RCC 7860 (cell line): ENCODE measurements at regions not wholly inside any gene's neighbourhood (a gene's known extent, or its start where the extent isn't known, plus 50 kb on each side); places are given as distances from the start of the nearest gene placed in this dataset.

Experiments
- DNase-seq: peaks from one replicate; pipeline ENCODE4 v3.0.0-alpha.2; 2015; ENCODE audit warnings: low spot score
- FAIRE-seq: peaks from 2 replicates; lab custom pipeline; 2012; peaks lifted over from hg19 to GRCh38; lab: Jason Lieb, UNC

DNA sequence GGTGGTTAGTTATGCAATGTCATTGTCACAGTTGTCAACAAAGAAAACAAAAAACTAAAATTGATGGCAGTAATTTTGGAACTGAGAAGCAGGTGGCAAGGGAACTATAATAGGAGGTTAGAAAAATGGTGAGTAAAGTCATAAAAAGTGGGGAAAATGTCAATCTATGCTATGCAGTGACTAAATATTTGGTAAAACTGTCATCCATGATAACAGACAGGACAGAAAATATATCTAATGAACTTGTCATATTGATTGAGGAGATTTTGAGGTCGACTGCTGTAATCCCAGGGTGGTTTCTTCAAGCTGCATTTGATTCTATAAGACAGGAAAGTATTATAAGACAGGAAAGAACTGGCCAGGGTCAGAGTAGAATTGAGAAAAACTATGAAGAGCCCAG lies 998.4 kb downstream of the IGSF11 start:
- FAIRE-seq (no peak), DNase-seq (no peak)

DNA sequence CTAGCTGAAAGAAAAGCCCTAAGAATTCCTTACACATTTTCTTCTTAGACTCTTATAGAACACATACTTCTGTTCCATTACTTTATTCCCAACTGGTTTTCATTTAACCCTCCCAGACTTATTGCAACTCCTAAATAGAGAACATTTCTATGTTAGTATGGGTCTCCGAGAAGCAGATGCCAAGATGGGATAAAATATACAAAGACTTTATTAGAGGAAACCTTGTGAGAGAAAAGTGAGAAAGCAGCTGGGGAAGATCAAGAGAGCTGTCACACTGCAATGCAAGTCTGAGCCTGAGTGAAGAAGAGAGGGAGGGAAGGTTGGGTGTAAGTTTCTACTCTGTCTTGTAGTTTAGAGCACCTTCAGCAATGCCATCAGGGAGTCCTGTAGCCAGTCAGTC lies 979.3 kb downstream of the IGSF11 start:
- no peak for DNase-seq
- FAIRE-seq: no peak

DNA sequence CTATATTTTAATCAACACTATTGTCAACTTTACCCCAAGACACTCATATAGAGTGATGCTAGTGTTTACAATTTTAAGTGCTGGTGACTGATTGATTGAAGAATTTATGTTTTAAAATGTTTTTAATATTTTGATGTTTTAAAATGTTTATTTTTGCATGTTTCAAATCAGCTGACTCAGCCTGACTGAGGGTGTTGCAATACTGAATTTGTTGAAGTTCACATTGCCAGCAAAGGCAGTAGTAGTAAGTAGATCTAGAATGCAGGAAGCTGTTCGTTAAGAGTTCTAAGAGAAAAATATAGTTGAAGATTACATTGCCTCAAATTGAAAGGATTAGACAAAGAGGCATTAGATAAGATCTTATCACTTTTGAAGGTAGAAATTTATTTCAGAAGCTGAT lies 977.6 kb downstream of the IGSF11 start:
- FAIRE-seq: no peak
- DNase-seq: no peak

DNA sequence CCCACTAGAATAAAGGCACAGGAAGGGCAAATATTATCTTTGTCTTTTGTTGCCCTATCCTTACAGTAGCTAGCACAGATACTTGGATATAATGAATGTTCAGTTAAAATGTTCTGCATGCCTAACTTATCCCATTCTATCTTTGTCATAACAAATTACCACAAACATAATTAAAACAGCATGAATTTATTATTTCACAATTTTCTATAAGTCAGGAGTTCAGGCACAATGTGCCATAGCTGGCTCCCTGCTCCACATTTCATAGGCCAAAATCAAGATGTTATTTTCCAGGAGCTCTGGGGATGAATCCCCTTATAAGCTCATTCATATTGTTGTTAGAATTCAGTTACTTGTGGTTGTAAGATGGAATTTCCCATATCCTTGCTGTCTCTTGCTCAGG lies 975.5 kb downstream of the IGSF11 start:
- FAIRE-seq (no peak), DNase-seq (no peak)

DNA sequence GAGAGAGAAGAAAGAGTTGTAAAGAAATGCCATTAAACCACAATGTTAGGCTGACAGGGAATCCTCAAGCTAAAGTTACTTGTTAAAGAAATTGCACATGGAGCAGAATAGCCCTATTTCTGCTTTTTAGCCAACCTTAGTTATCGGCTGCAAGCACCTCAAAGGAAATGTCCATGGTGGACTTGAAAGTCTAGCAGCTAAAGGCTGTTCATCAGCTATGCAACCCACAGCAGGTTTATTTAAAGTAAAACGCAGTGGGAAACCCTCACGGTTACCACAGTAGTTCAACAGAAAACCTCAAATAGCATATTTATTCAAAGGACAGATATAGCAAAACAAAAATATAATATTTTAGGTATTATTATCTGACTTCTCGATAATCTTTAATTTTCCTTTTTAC lies 967.2 kb downstream of the IGSF11 start:
- FAIRE-seq (no peak), DNase-seq (no peak)

DNA sequence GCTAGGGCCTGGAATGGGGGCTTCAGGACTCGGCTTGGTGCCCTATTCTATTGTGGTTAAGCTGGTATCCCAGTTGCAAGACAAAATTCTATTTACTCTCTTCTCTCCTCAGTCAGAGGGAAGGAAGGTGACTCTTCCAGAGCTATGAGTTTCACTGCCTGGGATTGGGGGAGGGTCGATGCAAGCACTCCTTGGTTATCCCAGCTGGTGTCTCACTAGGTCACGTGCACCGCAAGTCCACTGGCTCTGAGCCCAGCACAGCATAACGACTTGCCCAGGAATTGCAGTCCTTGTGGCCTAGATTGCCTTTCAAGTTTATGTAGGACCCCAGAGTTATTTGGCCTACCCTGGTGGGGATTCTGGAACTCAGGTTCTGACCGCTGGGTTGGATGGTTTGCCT lies 958.8 kb downstream of the IGSF11 start:
- no peak for FAIRE-seq
- no peak for DNase-seq

DNA sequence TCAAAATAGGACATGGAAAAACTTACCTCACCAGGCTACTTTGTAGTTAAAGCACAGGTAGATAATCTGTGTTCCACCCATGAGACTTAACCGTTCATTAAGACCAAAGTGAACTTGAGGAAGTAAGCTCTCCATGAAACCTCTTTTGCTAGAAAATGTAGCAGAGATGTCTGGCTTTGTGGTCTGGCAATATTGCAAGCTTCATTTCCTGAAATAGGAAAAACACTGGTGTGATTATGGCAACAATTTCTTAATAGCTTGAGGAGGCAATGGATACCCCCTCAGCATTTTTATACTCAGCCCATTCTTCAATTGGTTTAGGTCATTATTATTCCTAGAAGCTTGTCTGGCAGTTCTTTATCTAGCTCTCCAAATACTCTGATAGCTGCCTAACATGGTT lies 957.3 kb downstream of the IGSF11 start:
- DNase-seq: no peak
- no peak for FAIRE-seq

DNA sequence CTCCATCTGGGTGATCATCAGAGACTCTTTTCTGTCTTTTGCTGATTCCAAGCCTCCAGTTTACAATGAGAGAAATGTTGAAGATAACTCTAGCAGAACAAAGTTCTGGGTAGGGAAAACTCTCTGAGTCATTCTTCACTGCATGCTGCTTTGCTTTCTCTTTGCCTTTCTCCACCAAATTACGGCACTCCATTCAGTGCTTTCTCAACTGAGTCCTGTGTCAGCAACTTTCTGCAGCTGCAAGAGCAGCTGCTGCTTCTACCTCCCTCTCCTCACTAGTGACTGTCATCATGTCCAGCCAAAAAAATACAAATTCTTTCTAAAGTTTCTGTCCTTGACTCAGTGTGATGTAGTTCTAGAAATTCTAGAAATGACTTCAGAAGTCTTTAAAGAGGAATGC lies 953.8 kb downstream of the IGSF11 start:
- DNase-seq (no peak), FAIRE-seq (no peak)

DNA sequence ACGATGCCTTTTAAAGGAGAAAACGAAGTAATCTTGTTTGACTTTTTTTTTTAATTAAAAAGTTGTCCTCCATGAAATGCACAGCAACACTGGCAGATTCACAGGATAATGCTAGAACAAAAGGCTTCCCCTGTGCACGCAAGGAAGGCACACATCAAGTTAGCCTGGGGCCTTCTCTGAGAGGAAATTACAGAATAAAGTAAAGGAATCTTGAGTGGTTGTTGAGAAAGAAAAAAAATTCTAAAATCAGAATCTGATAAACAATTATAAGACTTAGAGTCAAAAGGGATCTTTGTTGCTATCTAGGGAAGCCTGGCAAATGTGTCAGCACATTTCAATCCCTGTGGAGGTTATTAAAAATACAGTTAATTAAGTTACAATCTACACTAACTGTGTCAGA lies 946.0 kb downstream of the IGSF11 start:
- DNase-seq: no peak
- no peak for FAIRE-seq

DNA sequence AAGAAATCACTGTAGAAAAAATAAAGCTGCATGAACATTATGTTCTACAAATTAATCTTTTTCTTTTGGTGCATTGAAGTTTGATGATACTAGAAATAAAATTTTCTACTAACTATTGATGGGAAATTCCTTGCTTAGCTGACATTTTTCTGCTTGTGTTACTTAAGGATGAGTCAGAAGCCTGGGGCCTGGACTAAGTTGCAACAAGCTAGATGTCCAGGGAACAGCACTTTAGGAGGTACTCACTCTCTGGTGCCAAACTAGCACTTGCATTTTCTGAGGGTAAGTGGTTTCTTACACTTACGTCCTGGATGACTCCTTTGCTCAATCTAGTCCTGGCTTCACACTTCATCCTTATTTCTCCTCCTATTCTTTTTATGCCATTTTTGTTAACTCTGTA lies 945.1 kb downstream of the IGSF11 start:
- FAIRE-seq (no peak), DNase-seq (no peak)

DNA sequence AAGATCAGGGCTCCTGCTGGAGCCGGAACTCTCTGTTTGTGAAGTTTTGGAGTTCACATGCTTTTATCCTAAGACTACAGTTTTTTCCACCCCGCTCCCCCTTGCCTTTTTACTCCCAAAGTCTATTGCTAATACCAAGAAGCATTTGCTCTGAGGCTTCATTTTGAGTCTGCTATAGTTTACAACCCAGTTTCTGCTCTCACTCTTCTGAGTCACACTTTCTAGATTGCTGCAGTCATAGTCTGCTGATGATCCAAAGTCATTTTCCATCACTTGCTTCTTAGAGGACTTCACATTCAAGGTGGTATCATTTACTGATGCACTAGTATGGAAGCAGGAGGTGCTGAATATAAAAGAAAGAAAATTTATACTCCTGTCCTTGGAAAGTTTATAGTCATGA lies 937.4 kb downstream of the IGSF11 start:
- no peak for FAIRE-seq

DNA sequence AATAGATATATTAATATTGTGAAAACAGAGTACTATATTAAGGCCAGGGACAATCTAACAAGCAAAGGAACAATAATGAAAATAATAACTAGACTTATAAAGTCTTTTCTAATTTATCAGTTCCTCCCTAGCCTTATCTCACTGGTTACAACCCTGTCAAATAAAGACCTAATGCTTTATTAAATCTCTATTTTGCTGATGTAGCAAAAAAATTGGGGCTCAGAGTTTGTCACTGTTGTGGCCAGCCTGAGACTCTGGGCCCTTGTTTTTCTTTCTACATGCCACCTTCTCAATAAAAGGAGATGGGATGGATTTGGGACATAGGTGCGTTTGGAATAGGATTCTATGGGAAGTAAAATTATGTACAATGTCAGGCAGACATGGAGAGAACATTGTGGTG lies 937.0 kb downstream of the IGSF11 start:
- no peak for FAIRE-seq
- DNase-seq: no peak

More for the DNA sequence above, 937.4 kb downstream of the IGSF11 start:
- no peak for DNase-seq

DNA sequence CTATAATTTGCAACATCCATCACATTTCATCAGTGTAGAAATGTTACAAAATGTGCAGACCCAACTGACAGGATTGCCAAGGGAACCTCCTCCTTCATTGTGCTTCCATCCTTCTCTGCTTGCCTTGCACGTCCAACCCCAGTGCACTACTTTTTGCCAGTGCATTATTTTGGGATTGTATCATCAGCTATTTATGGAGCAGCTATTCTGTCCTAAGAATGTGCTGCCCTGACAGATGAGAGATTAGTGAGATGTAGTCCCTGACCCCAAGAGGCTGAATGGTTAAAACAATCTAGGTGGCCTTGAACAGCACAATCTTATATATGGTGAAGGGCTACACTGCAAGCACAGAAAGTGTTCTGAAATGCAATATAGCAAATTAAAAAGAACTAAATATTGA lies 935.8 kb downstream of the IGSF11 start:
- FAIRE-seq: no peak
- DNase-seq: no peak

DNA sequence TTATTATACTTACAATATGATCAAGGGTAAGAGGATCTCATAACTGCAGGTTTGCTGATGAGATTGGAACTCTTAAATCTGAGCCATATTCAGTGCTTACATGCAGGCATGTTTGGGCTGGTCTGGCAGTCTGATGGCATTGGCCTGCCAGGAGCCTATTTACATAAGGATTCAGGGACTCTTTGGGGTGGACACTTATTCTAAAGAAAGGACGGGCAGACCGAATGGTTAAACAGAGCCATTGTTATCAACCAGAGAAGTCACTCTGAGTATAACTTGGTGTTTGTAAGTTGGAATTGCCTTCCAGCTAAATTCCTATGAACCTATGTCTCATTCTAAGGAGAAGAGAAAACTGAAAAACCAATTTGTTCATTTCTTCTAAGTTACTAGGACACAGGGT lies 932.8 kb downstream of the IGSF11 start:
- DNase-seq (no peak), FAIRE-seq (no peak)

DNA sequence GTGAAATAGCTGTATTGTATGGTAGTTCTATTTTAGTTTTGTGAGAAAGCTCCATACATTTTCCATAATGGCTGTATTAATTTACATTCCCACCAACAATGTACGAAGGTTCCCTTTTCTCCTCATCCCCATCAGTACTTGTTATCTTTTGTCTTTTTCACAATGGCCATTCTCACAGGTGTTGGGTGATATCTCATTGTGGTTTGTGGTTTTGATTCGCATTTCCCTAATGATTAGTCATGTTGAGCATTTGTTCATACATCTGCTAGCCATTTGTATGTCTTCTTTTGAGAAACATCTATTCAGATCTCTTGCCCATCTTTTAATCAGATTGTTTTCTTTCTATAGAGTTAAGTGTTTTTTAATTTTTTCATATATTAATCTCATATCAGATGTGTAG lies 931.9 kb downstream of the IGSF11 start:
- FAIRE-seq (no peak), DNase-seq (no peak)

DNA sequence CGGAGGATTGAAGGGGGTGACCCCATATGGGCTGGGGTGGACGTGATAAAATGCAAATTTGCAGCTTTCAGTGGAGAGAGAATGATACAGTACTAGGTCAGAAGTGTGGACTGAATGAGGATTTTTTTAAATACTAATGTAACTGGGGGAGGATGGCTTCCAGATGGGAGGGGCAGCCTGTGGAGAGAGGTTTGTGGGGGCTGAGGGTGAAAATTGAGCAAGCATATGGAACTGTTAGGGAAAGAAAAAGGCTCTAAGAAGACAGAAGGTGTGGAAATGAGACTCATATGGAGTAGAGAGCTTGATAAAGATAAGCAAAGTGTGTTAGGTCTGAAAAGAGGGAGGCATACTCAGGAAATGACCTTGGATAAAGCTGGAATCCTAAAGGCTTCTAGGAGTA lies 926.4 kb downstream of the IGSF11 start:
- DNase-seq (no peak), FAIRE-seq (no peak)

DNA sequence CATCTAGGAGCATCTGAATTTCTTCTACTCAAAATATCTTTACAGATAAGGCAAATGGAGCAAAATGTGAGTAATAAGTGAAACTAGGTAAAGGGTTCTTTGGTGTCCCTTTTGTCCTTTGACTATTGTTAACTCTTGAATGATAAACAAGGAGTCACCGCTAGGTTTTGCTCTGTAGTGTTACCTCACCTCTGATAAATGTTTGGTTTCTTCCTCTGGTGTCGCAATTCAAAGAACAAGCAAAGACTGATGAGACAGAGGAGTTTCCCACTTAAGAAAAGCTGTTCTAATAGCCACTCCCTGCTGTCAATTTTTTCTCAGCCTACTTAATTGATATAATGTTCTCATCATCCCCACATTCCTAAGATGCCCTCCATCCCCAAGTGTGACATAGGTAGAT lies 925.9 kb downstream of the IGSF11 start:
- DNase-seq (no peak), FAIRE-seq (no peak)

DNA sequence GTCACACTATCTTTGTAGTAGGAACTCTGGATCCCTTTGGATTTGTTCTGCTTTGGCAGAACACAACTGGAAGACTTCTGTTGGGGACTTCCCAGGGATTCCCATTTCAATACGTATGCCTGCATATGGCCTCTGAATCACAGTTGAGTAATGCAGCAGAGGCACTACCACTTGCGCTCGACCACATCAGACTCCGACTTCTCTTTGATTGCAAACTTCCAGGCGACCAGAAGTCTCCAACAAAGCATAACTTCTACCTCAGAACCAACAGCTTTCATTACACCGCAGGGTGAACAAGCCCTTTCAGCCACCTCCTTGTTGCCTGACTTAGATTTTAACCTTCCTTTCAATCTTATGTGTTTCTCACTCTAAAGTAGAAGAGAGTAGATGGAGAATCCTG lies 924.4 kb downstream of the IGSF11 start:
- FAIRE-seq (no peak), DNase-seq (peak; percentile 68)

DNA sequence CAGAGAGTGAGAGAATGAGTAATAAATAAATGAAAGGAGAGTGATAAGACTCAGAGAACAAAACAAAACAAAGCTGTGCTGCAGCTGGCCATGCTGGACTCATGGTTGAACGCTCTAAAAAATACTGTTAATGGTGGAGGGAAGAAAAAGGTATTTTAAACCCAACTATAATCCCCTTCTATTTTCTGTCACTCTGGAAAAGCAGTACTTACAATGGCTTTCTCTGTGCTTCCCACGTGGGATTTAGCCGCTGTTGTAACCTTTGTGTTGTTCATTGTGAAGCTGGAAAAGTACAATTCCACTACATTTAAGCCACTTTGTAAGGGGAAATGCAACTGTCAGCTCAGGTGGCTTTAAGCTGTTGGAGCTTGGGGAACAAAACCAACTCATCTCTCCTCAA lies 917.7 kb downstream of the IGSF11 start:
- FAIRE-seq: no peak
- no peak for DNase-seq

DNA sequence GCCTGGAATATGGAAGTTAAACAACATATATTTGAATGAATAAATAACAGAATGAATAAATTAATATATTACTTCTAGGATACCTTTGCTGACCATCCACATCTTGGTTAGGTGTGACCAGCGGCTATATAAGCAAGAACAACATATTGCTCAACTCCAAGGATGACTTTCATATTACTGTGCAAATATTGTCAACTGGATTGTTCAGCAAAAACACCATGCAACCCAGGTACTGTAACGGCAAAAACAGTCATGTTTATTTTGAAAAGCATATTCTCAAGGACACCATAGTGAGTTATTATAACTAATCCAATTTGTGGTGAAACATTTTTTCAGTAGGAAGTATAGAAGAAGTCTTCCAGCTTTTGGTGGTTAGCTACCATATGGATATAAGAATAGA lies 907.9 kb downstream of the IGSF11 start:
- no peak for FAIRE-seq
- no peak for DNase-seq

DNA sequence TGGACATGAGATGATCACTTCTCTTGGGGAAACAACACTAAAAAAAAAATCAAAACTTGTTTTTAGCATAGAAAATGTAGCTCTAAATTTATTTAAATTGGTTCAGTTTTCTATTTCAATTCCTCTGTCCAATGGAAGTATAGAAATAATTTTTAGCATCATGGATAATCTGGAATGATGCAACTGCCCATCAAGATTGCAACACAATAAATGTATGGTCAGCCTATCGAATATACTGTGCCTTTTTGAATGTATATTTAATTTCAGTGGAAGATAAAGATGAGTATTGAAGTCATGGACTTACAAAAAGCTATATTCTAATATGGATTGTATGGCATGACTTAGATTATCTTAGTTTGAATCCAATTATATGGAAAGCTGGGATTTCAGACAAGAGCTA lies 906.7 kb downstream of the IGSF11 start:
- FAIRE-seq: no peak
- no peak for DNase-seq

DNA sequence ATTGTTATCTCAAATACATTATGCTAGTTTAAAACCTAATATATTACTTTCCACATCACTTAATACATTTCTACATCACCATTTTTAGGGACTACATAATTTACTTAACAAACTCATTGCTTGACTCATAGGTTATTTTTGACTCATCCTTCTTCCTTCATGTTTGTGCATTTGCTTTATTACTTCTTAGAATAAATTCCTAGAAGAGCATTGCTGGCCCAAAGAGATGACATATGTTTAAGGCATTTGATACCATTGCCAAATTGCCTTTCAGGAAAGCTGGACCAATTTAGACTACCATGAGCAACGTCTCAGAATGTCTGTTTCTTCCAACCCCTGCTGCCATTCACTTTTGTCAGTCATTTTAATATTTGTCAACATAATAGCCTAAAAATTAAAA lies 905.8 kb downstream of the IGSF11 start:
- DNase-seq: no peak
- no peak for FAIRE-seq

DNA sequence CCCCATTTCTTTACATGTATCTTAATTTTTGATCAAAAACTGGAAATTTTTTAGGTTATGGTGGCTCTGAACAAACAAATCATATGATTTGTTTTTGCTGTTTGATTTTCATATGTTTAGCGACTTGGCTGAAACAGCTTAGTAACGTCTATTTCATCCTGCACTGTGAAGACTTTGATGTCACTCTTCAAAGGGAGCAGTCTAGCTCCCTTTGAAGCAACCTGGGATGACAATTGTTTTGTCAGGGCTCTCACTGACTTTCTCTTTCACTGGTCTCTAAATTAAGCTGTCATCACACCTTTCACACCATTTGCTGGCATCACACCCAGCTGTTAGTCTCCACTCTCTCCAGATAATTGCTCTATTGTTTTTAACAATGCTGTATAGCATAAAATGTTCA lies 896.9 kb downstream of the IGSF11 start:
- FAIRE-seq (no peak), DNase-seq (no peak)

DNA sequence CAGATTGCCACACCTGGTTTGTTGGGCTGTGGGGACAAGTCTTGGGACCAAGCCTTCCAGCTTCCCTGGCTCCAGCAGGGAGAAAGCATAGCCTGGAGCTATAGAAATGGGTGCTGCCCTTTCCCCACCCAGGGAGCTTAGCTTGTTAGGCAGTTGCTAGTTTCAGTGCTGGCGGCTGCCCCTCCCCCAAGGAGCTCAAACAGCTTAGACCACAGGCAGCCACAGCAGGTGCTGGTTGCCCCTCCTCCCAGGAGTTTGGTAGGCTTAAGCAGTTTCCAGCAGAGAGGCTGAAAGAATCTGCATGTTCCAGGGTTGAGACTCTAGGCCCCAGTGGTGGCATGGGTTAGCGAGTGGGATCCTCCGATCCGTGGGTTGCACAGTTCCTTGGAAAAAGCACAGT lies 889.7 kb downstream of the IGSF11 start:
- FAIRE-seq: no peak
- DNase-seq: no peak
